Heart left ventricle (tissue), 16 donors: ENCODE measurements at regions not wholly inside any gene's neighbourhood (a gene's known extent, or its start where the extent isn't known, plus 50 kb on each side); places are given as distances from the start of the nearest gene placed in this dataset.

Experiments
- ATAC-seq, 4 donors: fragments of 200-7000 bp; cut with Tn5 transposase; one replicate each; pipeline ENCODE4 v1.9.1; 2020 to 2022; ENCODE audit warnings: moderate library complexity in 4 of 4, mild to moderate bottlenecking in 3 of 4, moderate number of reproducible peaks in 1 of 4
- DNase-seq, 5 donors: peaks; one replicate each; pipeline ENCODE4 v3.0.0-alpha.2; 2020
- H3K27ac ChIP-seq, 12 donors: fragments of 200-600 bp; sonication (generic) in 4 of 12; one replicate each; pipeline versions ENCODE4 v1.5.0 to v1.8.0; 2016 to 2022; ENCODE audit warnings: mild to moderate bottlenecking in 2 of 12
- H3K27me3 ChIP-seq, 9 donors: fragments of 200-600 bp; sonication (generic) in 2 of 9; one replicate each; pipeline versions ENCODE4 v1.5.1 to v1.8.0; 2016 to 2022; ENCODE audit warnings: mild to moderate bottlenecking in 3 of 9
- H3K36me3 ChIP-seq, 9 donors: fragments of 200-600 bp; sonication (generic) in 2 of 9; one replicate each; pipeline versions ENCODE4 v1.5.0 to v1.8.0; 2018 to 2022; ENCODE audit warnings: mild to moderate bottlenecking in 2 of 9
- H3K4me1 ChIP-seq, 12 donors: fragments of 200-600 bp; sonication (generic) in 4 of 12; one replicate each; pipeline versions ENCODE4 v1.5.0 to v1.8.0; 2016 to 2022; ENCODE audit warnings: mild to moderate bottlenecking in 3 of 12
- H3K4me3 ChIP-seq, 12 donors: fragments of 200-600 bp; sonication (generic) in 4 of 12; one replicate each; pipeline versions ENCODE4 v1.5.0 to v1.8.0; 2017 to 2022; ENCODE audit warnings: mild to moderate bottlenecking in 9 of 12, moderate library complexity in 4 of 12
- H3K9me3 ChIP-seq, 12 donors: fragments of 200-600 bp; sonication (generic) in 4 of 12; one replicate each; pipeline versions ENCODE4 v1.5.0 to v1.8.0; 2016 to 2022; ENCODE audit warnings: mild to moderate bottlenecking in 1 of 12
- CTCF ChIP-seq, 12 donors: fragments of 200-600 bp; sonication (generic) in 4 of 12; IDR thresholded peaks; one replicate each; pipeline versions ENCODE4 v1.5.0 to v1.8.0; 2018 to 2022; ENCODE audit warnings: antibody characterized with exemption in 12 of 12, mild to moderate bottlenecking in 5 of 12
- POLR2A ChIP-seq, 2 donors: fragments of 450-650 bp; IDR thresholded peaks; one replicate each; pipeline ENCODE4 v1.6.1; 2017; ENCODE audit warnings: antibody characterized with exemption in 2 of 2, mild to moderate bottlenecking in 2 of 2, moderate library complexity in 2 of 2
- WGBS, 4 donors: extraction: QIAGEN DNeasy Blood & Tissue Kit in 2 of 4; methylation state at CpG; one replicate each; pipeline versions ENCODE4 v1.1.5 to v1.1.7; 2013 to 2018; 5-methylcytosine and 5-hydroxymethylcytosine counted together
- intact Hi-C, 10 donors: fragments of 100-400 bp; cut with DNase I; formaldehyde crosslinking; loops; one replicate each; pipeline versions ENCODE4 v1.11.1 to v1.14.2; 2022
- donor health status: ischemic (EF 13 %, LVEDD 7.1; RV severe dilation, severe dysfunction).
- donor health status: healthy with polysubstance abuse.
- donor health status: DM: no; HTN: yes; CAD: no.
- donor health status: DM: no; HTN: no; CAD: no.
- donor health status: ischemic (EF 25% LVEDD 6.9; RV normal size, moderate dysfunction).
- donor health status: ischemic (EF 25% LVEDD 5.7; RV mildly dilated, moderate dysfunction).
- donor health status: healthy.
- donor health status: DM: yes; HTN: yes; CAD: no.
- donor health status: ischemic (EF 35%, LVEDD 5.7; RV mildly dilated, moderate dysfunction).
- donor health status: nonischemic (EF 11% LVEDD 7.7; RV severe dilation, severe dysfunction).
- donor health status: DM: yes; HTN: yes; CAD: no.
- donor health status: PGD.
- donor health status: ischemic (EF 29% LVEDD 5.4; RV normal size, mild dysfunction).
- donor health status: nonischemic (EF 23%, LVEDD 6.1; RV moderate dilation, normal function).

DNA sequence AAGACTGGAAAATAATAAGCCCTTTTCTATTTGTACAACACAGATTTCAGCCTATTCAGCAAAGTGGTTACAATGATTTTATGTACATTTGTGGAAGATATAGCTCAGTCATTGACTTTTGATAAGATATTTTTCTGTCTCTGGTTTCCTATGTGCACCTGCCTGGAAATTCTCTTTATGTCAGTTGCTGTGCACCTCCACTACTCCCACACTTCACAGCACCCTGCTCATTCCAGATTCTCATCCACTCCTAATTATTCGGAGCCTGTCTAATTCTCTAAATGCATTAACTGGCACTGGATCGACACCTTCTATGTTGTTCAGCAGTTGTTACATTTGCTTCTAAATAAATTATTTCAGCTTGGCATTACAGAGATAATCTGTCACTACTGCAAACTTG, 275.1 kb upstream of the RND3 start:
- H3K36me3 ChIP-seq, result no peaks in the 10 kb centered on the region
- H3K27ac ChIP-seq, result no peak overlapping the region
- DNase-seq (no peak), ATAC-seq (no peak)
- no peaks in the 10 kb centered on the region for H3K4me1 ChIP-seq
- no peak for TF ChIP-seq CTCF (IDR thresholded peaks at IDR 0.05)
- TF ChIP-seq POLR2A (IDR thresholded peaks at IDR 0.05), result no peak
- no peaks in the 10 kb centered on the region for H3K9me3 ChIP-seq
- intact Hi-C loops, result no loop called here
- no peak overlapping the region for H3K4me3 ChIP-seq
- H3K27me3 ChIP-seq, result no peaks in the 10 kb centered on the region
- 45 to 50% (median 46%) methylated on average over 2 of the region's 2 CpGs for WGBS, 4 donors

- Histone ChIP-seq H3K9me3 (no peaks in the 10 kb centered on the region), H3K4me1 (no peaks in the 10 kb centered on the region), H3K27ac (no peak overlapping the region), H3K27me3 (no peaks in the 10 kb centered on the region), H3K4me3 (no peak overlapping the region), H3K36me3 (no peaks in the 10 kb centered on the region)
- TF ChIP-seq POLR2A (IDR thresholded peaks at IDR 0.05) (no peak), CTCF (IDR thresholded peaks at IDR 0.05) (no peak)
- DNase-seq, result no peak
- 0% methylated on average over 1 of the region's 1 CpG; no CpG with 5 or more reads in 1 of the 4 donors for WGBS, 4 donors
- ATAC-seq, result no peak
- intact Hi-C loops, result no loop called here
Observed at GRCh38 chr2:150759531-150759930, 272.1 kb upstream of the RND3 start.

- Histone ChIP-seq H3K36me3 (no peaks in the 10 kb centered on the region), H3K4me1 (no peaks in the 10 kb centered on the region), H3K4me3 (no peak overlapping the region), H3K27ac (no peak overlapping the region), H3K27me3 (no peaks in the 10 kb centered on the region), H3K9me3 (no peaks in the 10 kb centered on the region)
- TF ChIP-seq POLR2A (IDR thresholded peaks at IDR 0.05) (no peak), CTCF (IDR thresholded peaks at IDR 0.05) (no peak)
- intact Hi-C loops, result no loop called here
- ATAC-seq (no peak), DNase-seq (no peak)
- WGBS, 4 donors, result 66 to 70% (median 66%) methylated on average over 3 of the region's 3 CpGs
Observed at GRCh38 chr2:150759106-150759505, 271.6 kb upstream of the RND3 start.

GRCh38 chr2:150752229-150752628, 264.8 kb upstream of the RND3 start:
- Histone ChIP-seq H3K27ac (no peak overlapping the region), H3K36me3 (no peaks in the 10 kb centered on the region), H3K27me3 (no peaks in the 10 kb centered on the region), H3K4me3 (no peak overlapping the region), H3K9me3 (peaks cover 0 to 8% (median 0%) of the 10 kb centered on the region in 12 donors), H3K4me1 (no peaks in the 10 kb centered on the region)
- intact Hi-C loops, result no loop called here
- DNase-seq (no peak), ATAC-seq (no peak)
- TF ChIP-seq POLR2A (IDR thresholded peaks at IDR 0.05) (no peak), CTCF (IDR thresholded peaks at IDR 0.05) (no peak)
